GM19239 (cell line): ENCODE measurements at regions not wholly inside any gene's neighbourhood (a gene's known extent, or its start where the extent isn't known, plus 50 kb on each side); places are given as distances from the start of the nearest gene placed in this dataset.
"Not testable (repeated sequence)": the region's sequence is repeated elsewhere in the genome, so short reads cannot be mapped to it uniquely, and the experiment has no call there.

Experiments
- DNase-seq: peaks from one replicate; pipeline ENCODE4 v3.0.0; 2011; ENCODE audit warnings: low spot score; ENCODE audit not compliant: insufficient read length
- FAIRE-seq: peaks from 2 replicates; lab custom pipeline; 2011; peaks lifted over from hg19 to GRCh38; lab: Jason Lieb, UNC

GRCh38 chr6:8642131-8642530 is 206.8 kb upstream of the SLC35B3 start:
- DNase-seq, result no peak

GRCh38 chr6:8639928-8640649 is 204.7 kb upstream of the SLC35B3 start:
- DNase-seq (no peak), FAIRE-seq (no peak)

More at GRCh38 chr6:8642131-8642530, 206.8 kb upstream of the SLC35B3 start:
- no peak for FAIRE-seq

GRCh38 chr6:8637896-8638597 is 202.7 kb upstream of the SLC35B3 start:
- FAIRE-seq (no peak), DNase-seq (no peak)

GRCh38 chr6:8633762-8634161 is 198.4 kb upstream of the SLC35B3 start:
- FAIRE-seq, result no peak

GRCh38 chr6:8628736-8629135 is 193.4 kb upstream of the SLC35B3 start:
- DNase-seq (no peak), FAIRE-seq (no peak)

More at GRCh38 chr6:8633762-8634161, 198.4 kb upstream of the SLC35B3 start:
- DNase-seq, result no peak

- FAIRE-seq, result no peak
- DNase-seq, result no peak
Observed at GRCh38 chr6:8628063-8628462, 192.7 kb upstream of the SLC35B3 start.

- DNase-seq (no peak), FAIRE-seq (no peak)
Observed at GRCh38 chr6:8627085-8627861, 191.9 kb upstream of the SLC35B3 start.

- FAIRE-seq, result no peak
- no peak for DNase-seq
Observed at GRCh38 chr6:8624665-8625064, 189.3 kb upstream of the SLC35B3 start.

GRCh38 chr6:8623441-8623840 is 188.1 kb upstream of the SLC35B3 start:
- no peak for FAIRE-seq
- DNase-seq, result no peak

- DNase-seq (no peak), FAIRE-seq (no peak)
Observed at GRCh38 chr6:8619853-8620252, 184.5 kb upstream of the SLC35B3 start.

- FAIRE-seq, result not testable (repeated sequence)
Observed at GRCh38 chr6:8619408-8619807, 184.1 kb upstream of the SLC35B3 start.

GRCh38 chr6:8608737-8609136 is 173.4 kb upstream of the SLC35B3 start:
- FAIRE-seq (no peak), DNase-seq (no peak)

More at GRCh38 chr6:8619408-8619807, 184.1 kb upstream of the SLC35B3 start:
- not testable (repeated sequence) for DNase-seq

- FAIRE-seq (no peak), DNase-seq (no peak)
Observed at GRCh38 chr6:8589941-8590729, 154.8 kb upstream of the SLC35B3 start.

GRCh38 chr6:8588176-8588575 is 152.8 kb upstream of the SLC35B3 start:
- DNase-seq, result no peak
- no peak for FAIRE-seq

GRCh38 chr6:8583291-8583690 is 147.9 kb upstream of the SLC35B3 start:
- DNase-seq, result no peak
- FAIRE-seq, result no peak

- FAIRE-seq (no peak), DNase-seq (no peak)
Observed at GRCh38 chr6:8579372-8579771, 144.0 kb upstream of the SLC35B3 start.

- FAIRE-seq (no peak), DNase-seq (no peak)
Observed at GRCh38 chr6:8578006-8578405, 142.7 kb upstream of the SLC35B3 start.

GRCh38 chr6:8574749-8575468 is 139.6 kb upstream of the SLC35B3 start:
- no peak for FAIRE-seq
- DNase-seq, result no peak

- DNase-seq, result no peak
- no peak for FAIRE-seq
Observed at GRCh38 chr6:8574311-8574710, 139.0 kb upstream of the SLC35B3 start.
